B cell (primary cell): ENCODE measurements at regions not wholly inside any gene's neighbourhood (a gene's known extent, or its start where the extent isn't known, plus 50 kb on each side); places are given as distances from the start of the nearest gene placed in this dataset.

Experiments used
- ATAC-seq: fragments of 200-7000 bp; cut with Tn5 transposase; one replicate; pipeline ENCODE4 v1.10.0; 2021; ENCODE audit warnings: low read depth, mild to moderate bottlenecking, moderate number of reproducible peaks, moderate library complexity
- CTCF ChIA-PET: fragments of 350-600 bp; sonication (Branson Sonifier 250); formaldehyde crosslinking; loops from one replicate; lab custom pipeline; 2021; ENCODE audit warnings: antibody characterized with exemption, inconsistent platforms; lab: Charles Lee
- POLR2A ChIA-PET: fragments of 350-600 bp; sonication (Branson Sonifier 250); formaldehyde crosslinking; loops from one replicate; lab custom pipeline; 2021; ENCODE audit warnings: antibody characterized with exemption; lab: Charles Lee
- DNase-seq: peaks from one replicate; pipeline ENCODE4 v3.0.0; 2013
- H2AFZ ChIP-seq: 2 replicates; pipeline ENCODE4 v1.6.1; 2012; ENCODE audit warnings: mild to moderate bottlenecking, low read depth, low read length; ENCODE audit not compliant: insufficient read depth, poor library complexity, severe bottlenecking
- H3K27ac ChIP-seq, 2 donors: 1 replicate in 1 of 2; 2 replicates in 1 of 2; pipeline ENCODE4 v1.5.1; 2012 to 2013; ENCODE audit warnings: low read length in 2 of 2, mild to moderate bottlenecking in 2 of 2, moderate library complexity in 1 of 2
- H3K27me3 ChIP-seq, 4 experiments: fragments of 200-600 bp in 1 of 4; sonication (generic) in 1 of 4; replicated peaks in 1 of 4; 1 replicate in 2 of 4; 2 replicates in 2 of 4; pipeline versions ENCODE4 v1.6.1 to v1.7.0; 2013 to 2016; ENCODE audit warnings: low read length in 3 of 4, mild to moderate bottlenecking in 2 of 4, mixed read lengths in 1 of 4, moderate library complexity in 1 of 4; ENCODE audit not compliant: insufficient read depth in 4 of 4, control insufficient read depth in 3 of 4; ENCODE audit errors: control extremely low read depth in 1 of 4
- H3K36me3 ChIP-seq, 2 experiments: replicated peaks in 1 of 2; 1 replicate in 1 of 2; 2 replicates in 1 of 2; pipeline versions ENCODE4 v1.6.1 to v1.7.1; 2013; ENCODE audit warnings: low read length in 1 of 2; ENCODE audit not compliant: insufficient read depth in 2 of 2, control insufficient read depth in 1 of 2; ENCODE audit errors: control extremely low read depth in 1 of 2, extremely low read depth in 1 of 2
- H3K4me1 ChIP-seq, 2 donors: fragments of 200-600 bp in 1 of 2; sonication (generic) in 1 of 2; 1 replicate in 1 of 2; 2 replicates in 1 of 2; pipeline versions ENCODE4 v1.5.1 to v1.6.1; 2013 to 2017; ENCODE audit warnings: low read length in 2 of 2; ENCODE audit not compliant: control insufficient read depth in 2 of 2, insufficient read depth in 2 of 2
- H3K4me2 ChIP-seq: replicated peaks from 2 replicates; pipeline ENCODE3; 2012; ENCODE audit warnings: mild to moderate bottlenecking, low read depth, low read length; ENCODE audit not compliant: poor library complexity, severe bottlenecking
- H3K4me3 ChIP-seq, 5 experiments: fragments of 200-600 bp in 1 of 5; sonication (generic) in 1 of 5; 1 replicate in 3 of 5; 2 replicates in 2 of 5; pipeline versions ENCODE4 v1.5.1 to v1.7.0; 2011 to 2016; ENCODE audit warnings: low read length in 4 of 5, mild to moderate bottlenecking in 4 of 5, low read depth in 2 of 5, control low read depth in 1 of 5, moderate library complexity in 1 of 5; ENCODE audit not compliant: insufficient read depth in 1 of 5; ENCODE audit errors: control extremely low read depth in 1 of 5, extremely low read depth in 1 of 5
- H3K79me2 ChIP-seq: fragments of 200-600 bp; sonication (generic); one replicate; pipeline ENCODE4 v1.6.0; 2016; ENCODE audit warnings: low read length; ENCODE audit not compliant: control insufficient read depth, insufficient read depth
- H3K9ac ChIP-seq: fragments of 200-600 bp; sonication (generic); 2 replicates; pipeline ENCODE4 v1.6.1; 2017; ENCODE audit warnings: mild to moderate bottlenecking, low read length, moderate library complexity
- H3K9me3 ChIP-seq, 3 donors: one replicate each; pipeline versions ENCODE4 v1.6.1 to v1.7.1; 2013; ENCODE audit warnings: low read length in 2 of 3; ENCODE audit not compliant: control insufficient read depth in 2 of 3, insufficient read depth in 1 of 3; ENCODE audit errors: control extremely low read depth in 1 of 3
- H4K20me1 ChIP-seq: 2 replicates; pipeline ENCODE4 v1.6.0; 2012; ENCODE audit warnings: mild to moderate bottlenecking, low read length; ENCODE audit not compliant: insufficient read depth, control insufficient read depth, poor library complexity, severe bottlenecking
- H3K27ac Mint-ChIP-seq: one replicate; pipeline ENCODE4 v1.8.0; 2021; ENCODE audit warnings: mixed read lengths
- H3K27me3 Mint-ChIP-seq: one replicate; pipeline ENCODE4 v1.8.0; 2021; ENCODE audit warnings: mixed read lengths
- H3K4me1 Mint-ChIP-seq: one replicate; pipeline ENCODE4 v1.8.0; 2021; ENCODE audit warnings: mixed read lengths
- H3K4me3 Mint-ChIP-seq: one replicate; pipeline ENCODE4 v1.8.0; 2021; ENCODE audit warnings: mixed read lengths
- H3K9me3 Mint-ChIP-seq: one replicate; pipeline ENCODE4 v1.8.0; 2022; ENCODE audit warnings: mixed read lengths; ENCODE audit not compliant: insufficient read depth
- EZH2 ChIP-seq: IDR thresholded peaks from 2 replicates; pipeline ENCODE4 v1.6.1; 2012; ENCODE audit warnings: borderline replicate concordance, low read depth, mild to moderate bottlenecking, moderate library complexity, low read length; ENCODE audit not compliant: insufficient read depth, poor library complexity, severe bottlenecking
- WGBS: methylation state at CpG from one replicate; pipeline ENCODE4 v1.1.5; 2013; ENCODE audit warnings: missing lambda C conversion rate; ENCODE audit not compliant: insufficient coverage; 5-methylcytosine and 5-hydroxymethylcytosine counted together
- intact Hi-C: fragments of 100-400 bp; cut with micrococcal nuclease; formaldehyde crosslinking; loops from one replicate; pipeline ENCODE4 v1.10.0; 2022
- TF ChIP-seq, protein P1 (sequence below): fragments of 200-600 bp; IDR thresholded peaks from one replicate; pipeline ENCODE4 v1.8.0; 2022; ENCODE audit warnings: antibody characterized with exemption, mild to moderate bottlenecking

DNA sequence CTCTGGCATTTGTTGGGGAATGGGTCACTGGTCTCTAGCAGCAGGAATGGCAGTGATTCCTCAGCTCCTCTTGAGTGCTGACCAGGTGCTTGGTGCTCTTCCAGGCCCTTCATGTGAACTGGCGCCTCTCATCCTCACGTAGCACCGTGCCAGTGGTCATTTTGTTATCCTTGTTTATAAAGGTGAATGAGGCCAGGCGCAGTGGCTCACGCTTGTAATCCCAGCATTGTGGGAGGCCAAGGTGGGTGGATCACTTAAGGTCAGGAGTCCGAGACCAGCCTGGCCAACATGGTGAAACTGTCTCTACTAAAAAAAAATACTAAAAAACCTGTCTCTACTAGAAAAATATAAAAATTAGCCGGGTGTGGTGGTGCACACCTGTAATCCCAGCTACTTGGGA lies 301.3 kb downstream of the QKI start:
- ChIA-PET POLR2A (no interaction called here), CTCF (interaction anchor here (1.9 kb wide), 1 partner anchor 10 kb away, joined by 5 read pairs; no protein-coding TSS in a partner anchor)
- no peaks in the 10 kb centered on the region for H3K27me3 ChIP-seq
- H3K4me3 Mint-ChIP-seq: no peak overlapping the region
- H4K20me1 ChIP-seq: no peaks in the 10 kb centered on the region
- H3K27me3 Mint-ChIP-seq: no peaks in the 10 kb centered on the region
- H3K36me3 ChIP-seq: no peaks in the 10 kb centered on the region
- no peak overlapping the region for H2AFZ ChIP-seq
- ATAC-seq (no peak), DNase-seq (no peak)
- intact Hi-C loops: no loop called here
- H3K9me3 ChIP-seq: peaks cover 0 to 13% (median 0%) of the 10 kb centered on the region in 3 donors
- no peak overlapping the region for H3K4me3 ChIP-seq
- TF ChIP-seq EZH2: no peak
- TF ChIP-seq, protein P1, sequence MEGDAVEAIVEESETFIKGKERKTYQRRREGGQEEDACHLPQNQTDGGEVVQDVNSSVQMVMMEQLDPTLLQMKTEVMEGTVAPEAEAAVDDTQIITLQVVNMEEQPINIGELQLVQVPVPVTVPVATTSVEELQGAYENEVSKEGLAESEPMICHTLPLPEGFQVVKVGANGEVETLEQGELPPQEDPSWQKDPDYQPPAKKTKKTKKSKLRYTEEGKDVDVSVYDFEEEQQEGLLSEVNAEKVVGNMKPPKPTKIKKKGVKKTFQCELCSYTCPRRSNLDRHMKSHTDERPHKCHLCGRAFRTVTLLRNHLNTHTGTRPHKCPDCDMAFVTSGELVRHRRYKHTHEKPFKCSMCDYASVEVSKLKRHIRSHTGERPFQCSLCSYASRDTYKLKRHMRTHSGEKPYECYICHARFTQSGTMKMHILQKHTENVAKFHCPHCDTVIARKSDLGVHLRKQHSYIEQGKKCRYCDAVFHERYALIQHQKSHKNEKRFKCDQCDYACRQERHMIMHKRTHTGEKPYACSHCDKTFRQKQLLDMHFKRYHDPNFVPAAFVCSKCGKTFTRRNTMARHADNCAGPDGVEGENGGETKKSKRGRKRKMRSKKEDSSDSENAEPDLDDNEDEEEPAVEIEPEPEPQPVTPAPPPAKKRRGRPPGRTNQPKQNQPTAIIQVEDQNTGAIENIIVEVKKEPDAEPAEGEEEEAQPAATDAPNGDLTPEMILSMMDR: no peak
- no peak overlapping the region for H3K9ac ChIP-seq
- no peak overlapping the region for H3K27ac ChIP-seq
- peaks cover 60% of the 10 kb centered on the region for H3K4me1 Mint-ChIP-seq
- 100% methylated on average over 3 of the region's 7 CpGs for WGBS
- H3K79me2 ChIP-seq: no peaks in the 10 kb centered on the region
- H3K4me2 ChIP-seq: no peak overlapping the region
- peaks cover 59 to 68% of the 10 kb centered on the region in 2 donors for H3K4me1 ChIP-seq
- H3K27ac Mint-ChIP-seq: no peak overlapping the region
- H3K9me3 Mint-ChIP-seq: peaks cover 4% of the 10 kb centered on the region

DNA sequence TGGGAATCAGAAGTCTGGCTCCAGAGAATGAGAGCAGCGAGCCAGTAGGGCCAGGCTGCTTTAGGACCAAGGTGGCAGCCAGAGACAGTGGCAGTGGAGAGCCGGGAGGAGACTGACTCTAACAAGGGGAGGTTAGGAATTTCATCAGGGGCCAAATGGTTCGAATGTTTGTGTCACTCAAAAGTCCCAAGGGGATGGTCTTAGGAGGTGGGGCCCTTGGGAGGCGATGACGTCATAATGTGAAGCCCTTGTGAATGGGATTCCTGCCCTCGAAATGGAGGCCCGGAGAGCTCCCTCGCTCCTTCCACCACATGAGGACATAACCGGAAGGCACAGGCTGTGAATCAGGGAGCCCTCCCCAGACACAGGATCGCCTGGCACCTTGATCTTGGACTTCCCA lies 299.7 kb downstream of the QKI start:
- Histone ChIP-seq H4K20me1 (no peaks in the 10 kb centered on the region), H2AFZ (no peak overlapping the region), H3K4me2 (no peak overlapping the region), H3K9ac (no peak overlapping the region), H3K79me2 (no peaks in the 10 kb centered on the region), H3K4me3 (no peak overlapping the region), H3K36me3 (no peaks in the 10 kb centered on the region), H3K27me3 (no peaks in the 10 kb centered on the region), H3K4me1 (peaks cover 75 to 85% of the 10 kb centered on the region in 2 donors), H3K27ac (no peak overlapping the region), H3K9me3 (peaks cover 0 to 13% (median 0%) of the 10 kb centered on the region in 3 donors)
- 99% methylated on average over 9 of the region's 10 CpGs for WGBS
- TF ChIP-seq, protein P1: no peak
- TF ChIP-seq EZH2: no peak
- Mint-ChIP-seq H3K27ac (no peak overlapping the region), H3K27me3 (no peaks in the 10 kb centered on the region), H3K9me3 (peaks cover 4% of the 10 kb centered on the region), H3K4me1 (peaks cover 76% of the 10 kb centered on the region), H3K4me3 (no peak overlapping the region)
- no peak for ATAC-seq
- CTCF ChIA-PET: interaction anchor here (1.9 kb wide), 1 partner anchor 8 kb away, joined by 5 read pairs; no protein-coding TSS in a partner anchor
- intact Hi-C loops: no loop called here
- POLR2A ChIA-PET: no interaction called here
- DNase-seq: no peak
